Breast epithelium (tissue), 3 donors: ENCODE measurements at regions not wholly inside any gene's neighbourhood (a gene's known extent, or its start where the extent isn't known, plus 50 kb on each side); places are given as distances from the start of the nearest gene placed in this dataset.

Experiments used
- POLR2A ChIP-seq: fragments of 450-650 bp; IDR thresholded peaks from one replicate; pipeline ENCODE4 v1.6.1; 2016; ENCODE audit warnings: antibody characterized with exemption, mild to moderate bottlenecking, moderate library complexity
- POLR2AphosphoS5 ChIP-seq, 3 donors: sonication (generic); formaldehyde crosslinking; IDR thresholded peaks; one replicate each; pipeline ENCODE4 v1.6.1; 2017; ENCODE audit warnings: antibody characterized with exemption in 3 of 3

DNA sequence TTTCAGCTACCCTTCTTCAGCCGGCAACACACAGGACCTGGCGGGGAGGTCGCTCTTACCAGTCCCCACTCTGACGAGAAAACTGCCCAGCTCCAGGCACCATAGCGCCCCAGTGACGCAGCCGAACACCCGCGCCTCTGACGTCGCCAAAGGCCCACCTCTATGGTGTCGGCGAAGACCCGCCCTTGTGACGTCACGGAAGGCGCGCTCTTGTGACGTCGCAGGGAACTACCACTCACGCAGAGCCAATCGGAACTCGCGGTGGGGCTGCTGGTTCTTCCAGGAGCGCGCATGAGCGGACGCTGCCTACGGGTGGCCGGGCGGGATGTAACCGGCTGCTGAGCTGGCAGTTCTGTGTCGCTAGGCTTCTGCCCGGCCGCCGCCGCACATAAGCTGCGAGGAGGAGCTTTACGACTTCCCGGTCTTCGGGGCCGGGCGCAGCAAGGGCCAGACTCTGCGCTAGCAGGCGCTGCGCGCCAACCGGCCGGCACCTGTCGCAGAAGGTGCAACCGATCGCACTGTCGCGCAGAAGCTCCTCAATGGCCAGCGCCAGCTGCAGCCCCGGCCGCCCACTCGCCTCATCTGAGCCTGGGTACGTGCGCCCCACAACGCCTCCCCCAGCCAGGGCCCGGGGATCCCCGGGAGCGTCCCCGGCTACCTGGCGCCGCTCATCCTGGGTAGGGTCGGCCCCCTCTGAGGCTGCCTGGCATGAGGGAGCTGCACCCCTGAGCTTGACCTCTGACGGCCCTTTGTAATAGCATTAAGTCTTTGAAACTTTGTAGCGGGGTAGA is 121.3 kb upstream of the FBXO28 start:
- TF ChIP-seq POLR2A, result peak; percentile 91
- peak; percentile 93 to 99 (median 97) for TF ChIP-seq POLR2AphosphoS5 (IDR thresholded peaks at IDR 0.05)
